GM23338 (cell line): ENCODE measurements at regions not wholly inside any gene's neighbourhood (a gene's known extent, or its start where the extent isn't known, plus 50 kb on each side); places are given as distances from the start of the nearest gene placed in this dataset.
A peak's percentile ranks its signal among the peaks of the same experiment; 100 is the strongest.
"Not testable (repeated sequence)": the region's sequence is repeated elsewhere in the genome, so short reads cannot be mapped to it uniquely, and the experiment has no call there.

Source experiments
- ATAC-seq: fragments of 200-7000 bp; cut with Tn5 transposase; 3 replicates; pipeline ENCODE4 v1.9.1; 2020
- DNase-seq: peaks from one replicate; pipeline ENCODE4 v3.0.0-alpha.2; 2015; ENCODE audit warnings: low spot score
- H2AFZ ChIP-seq: fragments of 200-600 bp; sonication (generic); 2 replicates; pipeline ENCODE4 v1.8.0; 2016; ENCODE audit warnings: antibody characterized with exemption, mild to moderate bottlenecking, moderate library complexity
- H3F3A ChIP-seq: fragments of 200-600 bp; sonication (generic); replicated peaks from 2 replicates; pipeline ENCODE4 v1.8.0; 2017; ENCODE audit warnings: antibody characterized with exemption, mixed run types, low read depth
- H3K27ac ChIP-seq: fragments of 200-600 bp; sonication (generic); 2 replicates; pipeline ENCODE4 v1.6.1; 2016; ENCODE audit warnings: low read depth
- H3K27me3 ChIP-seq: fragments of 200-600 bp; sonication (generic); 2 replicates; pipeline ENCODE4 v1.8.0; 2016; ENCODE audit warnings: mild to moderate bottlenecking, mixed run types, moderate library complexity; ENCODE audit not compliant: insufficient read depth
- H3K36me3 ChIP-seq: fragments of 200-600 bp; sonication (generic); 2 replicates; pipeline ENCODE4 v1.8.0; 2016; ENCODE audit warnings: mild to moderate bottlenecking; ENCODE audit not compliant: insufficient read depth
- H3K4me1 ChIP-seq: fragments of 200-600 bp; sonication (generic); 2 replicates; pipeline ENCODE4 v1.8.0; 2016; ENCODE audit warnings: mild to moderate bottlenecking, moderate library complexity; ENCODE audit not compliant: insufficient read depth
- H3K4me2 ChIP-seq: fragments of 200-600 bp; sonication (generic); 2 replicates; pipeline ENCODE4 v1.7.1; 2017; ENCODE audit warnings: mixed run types
- H3K4me3 ChIP-seq: fragments of 200-600 bp; sonication (generic); 2 replicates; pipeline ENCODE4 v1.6.1; 2016; ENCODE audit warnings: mixed run types
- H3K79me2 ChIP-seq: fragments of 200-600 bp; sonication (generic); replicated peaks from 2 replicates; pipeline ENCODE4 v1.8.0; 2017; ENCODE audit warnings: mild to moderate bottlenecking; ENCODE audit not compliant: insufficient read depth
- H3K9me2 ChIP-seq: fragments of 200-600 bp; sonication (generic); 2 replicates; pipeline ENCODE4 v1.8.0; 2017; ENCODE audit not compliant: insufficient read depth
- H4K20me1 ChIP-seq: fragments of 200-600 bp; sonication (generic); replicated peaks from 2 replicates; pipeline ENCODE4 v1.8.0; 2017; ENCODE audit warnings: mild to moderate bottlenecking; ENCODE audit not compliant: insufficient read depth
- H3K27ac Mint-ChIP-seq: 2 replicates; pipeline ENCODE4 v1.8.0; 2020; ENCODE audit warnings: inconsistent platforms, mild to moderate bottlenecking, moderate library complexity, mixed read lengths
- H3K27me3 Mint-ChIP-seq: 3 replicates; pipeline ENCODE4 v1.8.0; 2022; ENCODE audit warnings: low read depth, mild to moderate bottlenecking, moderate library complexity, mixed read lengths, inconsistent platforms; ENCODE audit not compliant: insufficient read depth, poor library complexity
- H3K36me3 Mint-ChIP-seq: 3 replicates; pipeline ENCODE4 v1.8.0; 2021; ENCODE audit warnings: low read depth, mild to moderate bottlenecking, inconsistent platforms, moderate library complexity, mixed read lengths
- H3K4me1 Mint-ChIP-seq: 3 replicates; pipeline ENCODE4 v1.8.0; 2020; ENCODE audit warnings: mild to moderate bottlenecking, inconsistent platforms, mixed read lengths
- H3K4me3 Mint-ChIP-seq: 3 replicates; pipeline ENCODE4 v1.8.0; 2021; ENCODE audit warnings: moderate library complexity, mild to moderate bottlenecking, inconsistent platforms, mixed read lengths
- H3K9me3 Mint-ChIP-seq: 3 replicates; pipeline ENCODE4 v1.8.0; 2020; ENCODE audit warnings: moderate library complexity, mild to moderate bottlenecking, inconsistent platforms, mixed read lengths
- REST ChIP-seq: IDR thresholded peaks from one replicate; pipeline ENCODE4 v1.6.1; 2018; ENCODE audit warnings: antibody characterized with exemption; ENCODE audit not compliant: unreplicated experiment

- H3K4me3 ChIP-seq, DNase-seq, H3K36me3 Mint-ChIP-seq, H3K27ac Mint-ChIP-seq, H3K27me3 Mint-ChIP-seq, H3K9me2 ChIP-seq, H3K9me3 Mint-ChIP-seq, H3K4me1 ChIP-seq, ATAC-seq, H3K4me3 Mint-ChIP-seq, H3K36me3 ChIP-seq, H3K79me2 ChIP-seq, H3K27me3 ChIP-seq, H3K4me1 Mint-ChIP-seq, H2AFZ ChIP-seq, H3K4me2 ChIP-seq, H3K27ac ChIP-seq, H3F3A ChIP-seq, H4K20me1 ChIP-seq: not testable (repeated sequence)
These were observed 58.0 kb upstream of the LRPAP1 start for GRCh38 chr4:3589946-3590924.

GRCh38 chr4:3589379-3589778, 57.2 kb upstream of the LRPAP1 start:
- not testable (repeated sequence) for H2AFZ ChIP-seq, H3K9me2 ChIP-seq, H3K27ac Mint-ChIP-seq, H3K36me3 ChIP-seq, H3F3A ChIP-seq, H3K27me3 ChIP-seq, H3K4me3 Mint-ChIP-seq, H3K4me2 ChIP-seq, H4K20me1 ChIP-seq, H3K4me1 ChIP-seq, H3K9me3 Mint-ChIP-seq, H3K27ac ChIP-seq, H3K36me3 Mint-ChIP-seq, H3K27me3 Mint-ChIP-seq, H3K4me1 Mint-ChIP-seq, DNase-seq, H3K4me3 ChIP-seq, H3K79me2 ChIP-seq, ATAC-seq

DNA sequence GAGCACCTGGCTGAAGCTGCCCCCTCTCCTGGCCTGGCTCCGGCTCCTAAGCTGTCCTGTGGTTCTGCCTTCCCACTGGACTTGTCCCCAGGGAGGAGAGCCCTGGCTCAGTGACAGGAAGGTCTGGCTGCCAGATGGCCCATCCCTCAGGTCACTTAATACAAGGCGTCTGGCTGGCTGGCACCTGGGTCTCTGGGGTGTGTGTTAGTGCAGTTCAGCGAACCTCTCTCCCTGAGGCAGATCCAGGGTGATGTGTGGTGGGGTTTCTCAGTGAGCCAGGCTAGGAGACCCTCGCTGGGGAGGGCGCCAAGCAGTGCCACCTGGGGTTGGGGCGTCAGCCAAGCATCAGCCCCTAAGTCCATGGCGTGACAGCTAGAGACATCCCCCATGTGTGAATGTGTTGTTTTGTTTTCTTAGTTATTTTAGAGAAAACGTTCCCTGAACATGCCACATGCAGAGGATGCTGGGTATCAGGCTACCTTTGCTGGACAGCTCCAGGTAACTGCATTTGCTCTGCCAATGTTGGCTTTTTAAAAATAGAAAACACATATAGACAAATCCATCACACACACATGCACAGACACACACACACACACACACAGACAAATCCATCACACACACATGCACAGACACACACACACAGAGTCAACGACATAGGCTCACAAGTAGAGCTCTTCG, 56.4 kb upstream of the LRPAP1 start:
- H4K20me1 ChIP-seq, H3F3A ChIP-seq, H3K4me2 ChIP-seq, H3K27ac ChIP-seq, H3K9me2 ChIP-seq, H3K27ac Mint-ChIP-seq, H2AFZ ChIP-seq, H3K4me3 Mint-ChIP-seq, H3K4me1 ChIP-seq, H3K79me2 ChIP-seq, DNase-seq, H3K36me3 ChIP-seq, ATAC-seq, H3K9me3 Mint-ChIP-seq, H3K4me1 Mint-ChIP-seq, H3K4me3 ChIP-seq, H3K27me3 Mint-ChIP-seq, H3K27me3 ChIP-seq, H3K36me3 Mint-ChIP-seq: not testable (repeated sequence)
- peak; percentile 13 for TF ChIP-seq REST

GRCh38 chr4:3586596-3586995, 54.4 kb upstream of the LRPAP1 start:
- not testable (repeated sequence) for H3K4me3 Mint-ChIP-seq, H3K79me2 ChIP-seq, H3K27ac Mint-ChIP-seq, H3K36me3 ChIP-seq, H3K4me2 ChIP-seq, H3K36me3 Mint-ChIP-seq, ATAC-seq, DNase-seq, H4K20me1 ChIP-seq, H3K9me2 ChIP-seq, H3K9me3 Mint-ChIP-seq, H2AFZ ChIP-seq, H3K4me3 ChIP-seq, H3K4me1 Mint-ChIP-seq, H3K4me1 ChIP-seq, H3F3A ChIP-seq, H3K27me3 Mint-ChIP-seq, H3K27me3 ChIP-seq, H3K27ac ChIP-seq

DNA sequence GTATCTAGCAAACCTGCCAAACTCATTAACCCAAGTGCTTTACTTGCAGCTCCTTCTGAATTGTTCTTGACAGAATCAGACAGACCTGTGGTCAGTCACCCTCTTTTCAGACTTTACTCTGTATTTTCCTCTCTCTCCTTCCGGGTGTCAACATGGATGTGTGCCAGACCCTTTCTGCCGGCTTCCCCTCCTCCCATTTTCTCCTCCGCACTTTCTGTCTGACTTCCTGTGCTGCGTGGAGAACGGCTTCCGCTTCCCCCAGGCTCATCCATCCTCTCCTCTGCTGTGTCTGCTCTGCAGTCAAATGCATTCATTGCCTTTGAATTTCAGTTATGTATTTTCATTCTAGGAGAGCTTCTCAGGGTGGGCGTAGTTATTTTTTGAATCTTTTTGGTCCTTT, 53.3 kb upstream of the LRPAP1 start:
- not testable (repeated sequence) for H3K4me3 ChIP-seq, H3K79me2 ChIP-seq, H3K36me3 Mint-ChIP-seq, H3K9me3 Mint-ChIP-seq, H3K4me1 ChIP-seq, H3K27ac Mint-ChIP-seq, H3K27me3 Mint-ChIP-seq, H3K27ac ChIP-seq, H3K36me3 ChIP-seq, H3K4me1 Mint-ChIP-seq, H3K27me3 ChIP-seq, H3F3A ChIP-seq, DNase-seq, H3K4me3 Mint-ChIP-seq, ATAC-seq, H3K9me2 ChIP-seq, H4K20me1 ChIP-seq, H2AFZ ChIP-seq, H3K4me2 ChIP-seq
